Activated CD4-positive, alpha-beta T cell treated with anti-CD3 and anti-CD28 coated beads for 1 hour (primary cell): ENCODE measurements at regions not wholly inside any gene's neighbourhood (a gene's known extent, or its start where the extent isn't known, plus 50 kb on each side); places are given as distances from the start of the nearest gene placed in this dataset.
"Not testable (repeated sequence)": the region's sequence is repeated elsewhere in the genome, so short reads cannot be mapped to it uniquely, and the experiment has no call there.

Source experiments
- DNase-seq: peaks from one replicate; pipeline ENCODE4 v3.0.0-alpha.2; 2020

- DNase-seq: no peak
These were observed 973.5 kb upstream of the SPRY2 start for GRCh38 chr13:81314461-81314860.

- no peak for DNase-seq
These were observed 965.0 kb upstream of the SPRY2 start for GRCh38 chr13:81305928-81306327.

- no peak for DNase-seq
These were observed 963.3 kb upstream of the SPRY2 start for GRCh38 chr13:81304121-81304659.

- no peak for DNase-seq
These were observed 961.8 kb upstream of the SPRY2 start for GRCh38 chr13:81302677-81303076.

- DNase-seq: no peak
These were observed 961.2 kb upstream of the SPRY2 start for GRCh38 chr13:81302125-81302524.

GRCh38 chr13:81295177-81295576 is 954.3 kb upstream of the SPRY2 start:
- no peak for DNase-seq

- DNase-seq: no peak
These were observed 952.8 kb upstream of the SPRY2 start for GRCh38 chr13:81293594-81294164.

- no peak for DNase-seq
These were observed 942.6 kb upstream of the SPRY2 start for GRCh38 chr13:81283561-81283960.

GRCh38 chr13:81283062-81283461 is 942.1 kb upstream of the SPRY2 start:
- no peak for DNase-seq

- DNase-seq: no peak
These were observed 934.8 kb upstream of the SPRY2 start for GRCh38 chr13:81275666-81276258.

- DNase-seq: no peak
These were observed 906.8 kb upstream of the SPRY2 start for GRCh38 chr13:81247711-81248110.

- no peak for DNase-seq
These were observed 905.6 kb upstream of the SPRY2 start for GRCh38 chr13:81246556-81246955.

GRCh38 chr13:81244011-81244410 is 903.1 kb upstream of the SPRY2 start:
- DNase-seq: no peak

GRCh38 chr13:81230386-81230785 is 889.5 kb upstream of the SPRY2 start:
- no peak for DNase-seq

GRCh38 chr13:81226830-81227229 is 885.9 kb upstream of the SPRY2 start:
- not testable (repeated sequence) for DNase-seq

- no peak for DNase-seq
These were observed 883.4 kb upstream of the SPRY2 start for GRCh38 chr13:81224209-81224833.

- no peak for DNase-seq
These were observed 882.9 kb upstream of the SPRY2 start for GRCh38 chr13:81223778-81224177.

- no peak for DNase-seq
These were observed 870.8 kb upstream of the SPRY2 start for GRCh38 chr13:81211713-81212112.

- DNase-seq: no peak
These were observed 866.7 kb upstream of the SPRY2 start for GRCh38 chr13:81207636-81208035.

- no peak for DNase-seq
These were observed 866.3 kb upstream of the SPRY2 start for GRCh38 chr13:81207231-81207630.

GRCh38 chr13:81203783-81204182 is 862.9 kb upstream of the SPRY2 start:
- no peak for DNase-seq

- no peak for DNase-seq
These were observed 859.0 kb upstream of the SPRY2 start for GRCh38 chr13:81199956-81200355.

- no peak for DNase-seq
These were observed 857.0 kb upstream of the SPRY2 start for GRCh38 chr13:81197966-81198365.

GRCh38 chr13:81197483-81197882 is 856.6 kb upstream of the SPRY2 start:
- DNase-seq: no peak
